ENCODE measurements at regions not wholly inside any gene's neighbourhood (a gene's known extent, or its start where the extent isn't known, plus 50 kb on each side); places are given as distances from the start of the nearest gene placed in this dataset.
A peak's percentile ranks its signal among the peaks of the same experiment; 100 is the strongest.

DNA sequence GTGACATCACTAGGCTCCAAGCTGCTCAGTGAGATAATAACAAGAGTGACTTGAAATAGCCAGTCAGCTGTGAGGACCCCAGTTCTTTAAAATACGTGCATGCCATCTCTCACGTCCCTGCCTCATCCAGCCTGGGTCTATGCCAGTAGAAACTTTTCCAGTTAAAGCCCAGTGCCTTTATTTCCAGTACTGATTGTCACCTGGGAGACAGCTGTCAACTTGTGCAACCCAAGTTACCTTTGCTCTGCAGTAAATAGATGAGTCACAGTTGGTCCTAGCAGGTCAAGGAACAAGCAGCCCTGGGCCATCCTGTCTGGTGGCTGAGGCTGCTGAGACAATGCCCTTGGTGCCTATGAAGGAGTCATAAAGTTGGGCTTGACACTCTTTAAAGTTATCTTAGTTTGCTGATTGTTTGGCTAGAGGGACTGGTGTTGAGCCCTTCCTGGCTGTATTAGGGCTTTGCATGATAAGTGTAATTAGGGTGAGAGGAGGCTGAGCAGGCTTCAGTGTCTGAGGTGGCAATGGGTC, 228.7 kb downstream of the LACC1 start (continued):
- TF ChIP-seq MBNL3 (CRISPR knock-in tag; conservative IDR thresholded peaks at IDR 0.05) (no peak), KAT8 (CRISPR knock-in tag; IDR thresholded peaks at IDR 0.05) (no peak), ZFP41 (CRISPR knock-in tag; IDR thresholded peaks at IDR 0.05; ENCODE audit: borderline replicate concordance) (no peak), MED1 (CRISPR knock-in tag; IDR thresholded peaks at IDR 0.05) (0 out of 2 replicates have a peak, but pooled peaks have one; percentile 48), KLF16 (CRISPR knock-in tag; IDR thresholded peaks at IDR 0.05) (no peak), ELF3 (CRISPR knock-in tag; IDR thresholded peaks at IDR 0.05) (peak; percentile 53; the same call in 1 of the 2 replicates), ZNF709 (CRISPR knock-in tag; IDR thresholded peaks at IDR 0.05) (no peak), ARHGAP35 (CRISPR knock-in tag; IDR thresholded peaks at IDR 0.05; ENCODE audit: borderline replicate concordance) (no peak), JUND (CRISPR knock-in tag; IDR thresholded peaks at IDR 0.05) (peak; percentile 76), ZNF557 (CRISPR knock-in tag; IDR thresholded peaks at IDR 0.05) (no peak), POLR2AphosphoS5 (IDR thresholded peaks at IDR 0.05; ENCODE audit: low read depth, low read length) (no peak), U2AF2 (IDR thresholded peaks at IDR 0.05; ENCODE audit: low read depth, low read length) (no peak), MTF2 (CRISPR knock-in tag; IDR thresholded peaks at IDR 0.05; ENCODE audit: borderline replicate concordance) (no peak), ZNF547 (CRISPR knock-in tag; IDR thresholded peaks at IDR 0.05) (no peak), POLR2G (IDR thresholded peaks at IDR 0.05; ENCODE audit: low read depth, low read length) (no peak), ZNF850 (CRISPR knock-in tag; conservative IDR thresholded peaks at IDR 0.05) (no peak), MTF1 (CRISPR knock-in tag; IDR thresholded peaks at IDR 0.05) (no peak), HMG20A (CRISPR knock-in tag; IDR thresholded peaks at IDR 0.05; ENCODE audit: borderline replicate concordance) (peak; percentile 52; the same call in 1 of the 2 replicates), CREM (IDR thresholded peaks at IDR 0.05) (0 out of 2 replicates have a peak, but pooled peaks have one; percentile 13), CREM (CRISPR knock-in tag; IDR thresholded peaks at IDR 0.05) (no peak), RFX1 (IDR thresholded peaks at IDR 0.05) (peak; percentile 81), ZNF235 (CRISPR knock-in tag; IDR thresholded peaks at IDR 0.05; ENCODE audit: borderline replicate concordance) (no peak), MIXL1 (CRISPR knock-in tag; IDR thresholded peaks at IDR 0.05) (0 out of 2 replicates have a peak, but pooled peaks have one; percentile 19), MBD4 (IDR thresholded peaks at IDR 0.05; ENCODE audit: borderline replicate concordance, low read length) (no peak), DNMT3B (CRISPR knock-in tag; conservative IDR thresholded peaks at IDR 0.05) (no peak), SP1 (IDR thresholded peaks at IDR 0.05) (no peak), SP1 (CRISPR knock-in tag; IDR thresholded peaks at IDR 0.05) (no peak), NFKB2 (CRISPR knock-in tag; IDR thresholded peaks at IDR 0.05; ENCODE audit: borderline replicate concordance) (no peak)
- TF ChIP-seq, protein P1, sequence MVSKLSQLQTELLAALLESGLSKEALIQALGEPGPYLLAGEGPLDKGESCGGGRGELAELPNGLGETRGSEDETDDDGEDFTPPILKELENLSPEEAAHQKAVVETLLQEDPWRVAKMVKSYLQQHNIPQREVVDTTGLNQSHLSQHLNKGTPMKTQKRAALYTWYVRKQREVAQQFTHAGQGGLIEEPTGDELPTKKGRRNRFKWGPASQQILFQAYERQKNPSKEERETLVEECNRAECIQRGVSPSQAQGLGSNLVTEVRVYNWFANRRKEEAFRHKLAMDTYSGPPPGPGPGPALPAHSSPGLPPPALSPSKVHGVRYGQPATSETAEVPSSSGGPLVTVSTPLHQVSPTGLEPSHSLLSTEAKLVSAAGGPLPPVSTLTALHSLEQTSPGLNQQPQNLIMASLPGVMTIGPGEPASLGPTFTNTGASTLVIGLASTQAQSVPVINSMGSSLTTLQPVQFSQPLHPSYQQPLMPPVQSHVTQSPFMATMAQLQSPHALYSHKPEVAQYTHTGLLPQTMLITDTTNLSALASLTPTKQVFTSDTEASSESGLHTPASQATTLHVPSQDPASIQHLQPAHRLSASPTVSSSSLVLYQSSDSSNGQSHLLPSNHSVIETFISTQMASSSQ (IDR thresholded peaks at IDR 0.05; ENCODE audit: low read depth) = no peak
- TF ChIP-seq, protein P1 (CRISPR knock-in tag; IDR thresholded peaks at IDR 0.05; ENCODE audit: borderline replicate concordance) = no peak
- TF ChIP-seq, protein P2, sequence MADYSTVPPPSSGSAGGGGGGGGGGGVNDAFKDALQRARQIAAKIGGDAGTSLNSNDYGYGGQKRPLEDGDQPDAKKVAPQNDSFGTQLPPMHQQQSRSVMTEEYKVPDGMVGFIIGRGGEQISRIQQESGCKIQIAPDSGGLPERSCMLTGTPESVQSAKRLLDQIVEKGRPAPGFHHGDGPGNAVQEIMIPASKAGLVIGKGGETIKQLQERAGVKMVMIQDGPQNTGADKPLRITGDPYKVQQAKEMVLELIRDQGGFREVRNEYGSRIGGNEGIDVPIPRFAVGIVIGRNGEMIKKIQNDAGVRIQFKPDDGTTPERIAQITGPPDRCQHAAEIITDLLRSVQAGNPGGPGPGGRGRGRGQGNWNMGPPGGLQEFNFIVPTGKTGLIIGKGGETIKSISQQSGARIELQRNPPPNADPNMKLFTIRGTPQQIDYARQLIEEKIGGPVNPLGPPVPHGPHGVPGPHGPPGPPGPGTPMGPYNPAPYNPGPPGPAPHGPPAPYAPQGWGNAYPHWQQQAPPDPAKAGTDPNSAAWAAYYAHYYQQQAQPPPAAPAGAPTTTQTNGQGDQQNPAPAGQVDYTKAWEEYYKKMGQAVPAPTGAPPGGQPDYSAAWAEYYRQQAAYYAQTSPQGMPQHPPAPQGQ (CRISPR knock-in tag; IDR thresholded peaks at IDR 0.05; ENCODE audit: borderline replicate concordance) = no peak
